K562 (cell line): ENCODE measurements at regions not wholly inside any gene's neighbourhood (a gene's known extent, or its start where the extent isn't known, plus 50 kb on each side); places are given as distances from the start of the nearest gene placed in this dataset.

Source experiments
- RNF2 ChIP-seq: sonication (generic); IDR thresholded peaks from 2 replicates; pipeline ENCODE4 v1.6.1; 2016
- TFE3 ChIP-seq: fragments of 450-650 bp; formaldehyde crosslinking; IDR thresholded peaks from 2 replicates; pipeline ENCODE4 v1.4.0; 2020; ENCODE audit warnings: mild to moderate bottlenecking, mixed read lengths
- ZFP91 ChIP-seq: sonication (generic); formaldehyde crosslinking; IDR thresholded peaks from 2 replicates; pipeline ENCODE4 v1.8.0; 2022; ENCODE audit warnings: mild to moderate bottlenecking, missing genetic modification reagents
- ZMIZ1 ChIP-seq, 2 experiments: fragments of 150-350 bp in 1 of 2; IDR thresholded peaks; 2 replicates each; pipeline ENCODE4 v1.6.1; 2012 to 2016; ENCODE audit warnings: low read depth in 2 of 2, low read length in 2 of 2, mild to moderate bottlenecking in 1 of 2, moderate library complexity in 1 of 2
- ZNF407 ChIP-seq: fragments of 450-650 bp; IDR thresholded peaks from 2 replicates; pipeline ENCODE4 v1.6.1; 2016; ENCODE audit warnings: low read depth

- TF ChIP-seq ZFP91 (CRISPR knock-in tag) (no peak), TFE3 (CRISPR knock-in tag) (no peak), RNF2 (no peak), ZMIZ1 (IDR thresholded peaks at IDR 0.05; ENCODE audit: low read depth in 2 of 2, low read length in 2 of 2) (no peak), ZNF407 (no peak)
Observed at GRCh38 chr11:112514011-112514740, 253.5 kb upstream of the PLET1 start (continued).
